OCI-LY7 (cell line): ENCODE measurements at regions not wholly inside any gene's neighbourhood (a gene's known extent, or its start where the extent isn't known, plus 50 kb on each side); places are given as distances from the start of the nearest gene placed in this dataset.
"Not testable (repeated sequence)": the region's sequence is repeated elsewhere in the genome, so short reads cannot be mapped to it uniquely, and the experiment has no call there.

ENCODE experiments used
- BruUV-seq: library from RNA; stranded (reverse); fragments of 400-500 nt; replicated peaks from 2 replicates; lab custom pipeline; 2021; lab: Mats Ljungman, UMichigan
- CTCF ChIA-PET: fragments of 300-600 bp; sonication (Branson Sonifier 250); formaldehyde crosslinking; loops from one replicate; lab custom pipeline; 2022; ENCODE audit warnings: antibody characterized with exemption; ENCODE audit not compliant: unreplicated experiment; lab: Charles Lee
- POLR2A ChIA-PET: fragments of 300-600 bp; sonication (Branson Sonifier 250); formaldehyde crosslinking; loops from one replicate; lab custom pipeline; 2022; ENCODE audit warnings: antibody characterized with exemption; lab: Charles Lee
- DNase-seq: peaks from one replicate; pipeline ENCODE4 v3.0.0-alpha.2; 2015; ENCODE audit warnings: low spot score
- H2AFZ ChIP-seq: fragments of 200-600 bp; sonication (generic), shearing (Covaris generic); 2 replicates; pipeline ENCODE4 v1.6.1; 2014; ENCODE audit warnings: mild to moderate bottlenecking, antibody characterized with exemption, low read length, moderate library complexity
- H3K27ac ChIP-seq: fragments of 200-600 bp; sonication (generic); 2 replicates; pipeline ENCODE4 v1.5.1; 2014; ENCODE audit warnings: mixed run types, low read depth, mild to moderate bottlenecking, moderate library complexity, low read length, inconsistent platforms; ENCODE audit not compliant: poor library complexity, severe bottlenecking
- H3K36me3 ChIP-seq: fragments of 200-600 bp; sonication (generic); 2 replicates; pipeline ENCODE4 v1.6.1; 2014; ENCODE audit warnings: mild to moderate bottlenecking, antibody characterized with exemption, low read length, moderate library complexity, mixed read lengths; ENCODE audit not compliant: insufficient read depth
- H3K4me1 ChIP-seq: fragments of 200-600 bp; sonication (generic); 2 replicates; pipeline ENCODE4 v1.5.1; 2014; ENCODE audit warnings: mild to moderate bottlenecking, low read length; ENCODE audit not compliant: insufficient read depth, poor library complexity, severe bottlenecking
- H3K4me2 ChIP-seq: fragments of 200-600 bp; sonication (generic); 2 replicates; pipeline ENCODE4 v1.6.1; 2014; ENCODE audit warnings: mild to moderate bottlenecking, low read length
- H3K4me3 ChIP-seq: fragments of 200-600 bp; sonication (generic); 2 replicates; pipeline ENCODE4 v1.5.1; 2014; ENCODE audit warnings: mild to moderate bottlenecking, low read depth, low read length; ENCODE audit not compliant: poor library complexity, severe bottlenecking
- H3K79me2 ChIP-seq: fragments of 200-600 bp; sonication (generic); 2 replicates; pipeline ENCODE4 v1.6.1; 2016; ENCODE audit warnings: low read depth, mild to moderate bottlenecking, low read length, moderate library complexity, mixed read lengths; ENCODE audit not compliant: insufficient read depth
- H3K9me2 ChIP-seq: fragments of 200-600 bp; sonication (generic); 2 replicates; pipeline ENCODE4 v1.6.1; 2016; ENCODE audit warnings: mild to moderate bottlenecking, low read length, mixed read lengths; ENCODE audit not compliant: insufficient read depth
- H3K9me3 ChIP-seq: fragments of 200-600 bp; sonication (generic); 2 replicates; pipeline ENCODE4 v1.6.1; 2014; ENCODE audit warnings: mild to moderate bottlenecking, mixed run types, low read length, mixed read lengths
- H4K20me1 ChIP-seq: fragments of 200-600 bp; sonication (generic); 2 replicates; pipeline ENCODE4 v1.6.1; 2014; ENCODE audit warnings: mild to moderate bottlenecking, antibody characterized with exemption, low read length, moderate library complexity, mixed read lengths; ENCODE audit not compliant: insufficient read depth
- EZH2phosphoT487 ChIP-seq: fragments of 200-600 bp; sonication (generic); IDR thresholded peaks from 2 replicates; pipeline ENCODE4 v1.6.1; 2018; ENCODE audit warnings: low read depth, borderline replicate concordance, mild to moderate bottlenecking, mixed run types, antibody characterized with exemption, low read length, moderate library complexity, mixed read lengths
- intact Hi-C: fragments of 100-400 bp; cut with micrococcal nuclease; formaldehyde crosslinking; loops from one replicate; pipeline ENCODE4 v1.10.0; 2022; ENCODE audit not compliant: unreplicated experiment
- TF ChIP-seq, protein P1 (sequence below): fragments of 200-600 bp; sonication (generic); conservative IDR thresholded peaks from 2 replicates; pipeline ENCODE4 v1.5.1; 2014; ENCODE audit warnings: mild to moderate bottlenecking, antibody characterized with exemption, low read length, moderate library complexity, mixed read lengths

DNA sequence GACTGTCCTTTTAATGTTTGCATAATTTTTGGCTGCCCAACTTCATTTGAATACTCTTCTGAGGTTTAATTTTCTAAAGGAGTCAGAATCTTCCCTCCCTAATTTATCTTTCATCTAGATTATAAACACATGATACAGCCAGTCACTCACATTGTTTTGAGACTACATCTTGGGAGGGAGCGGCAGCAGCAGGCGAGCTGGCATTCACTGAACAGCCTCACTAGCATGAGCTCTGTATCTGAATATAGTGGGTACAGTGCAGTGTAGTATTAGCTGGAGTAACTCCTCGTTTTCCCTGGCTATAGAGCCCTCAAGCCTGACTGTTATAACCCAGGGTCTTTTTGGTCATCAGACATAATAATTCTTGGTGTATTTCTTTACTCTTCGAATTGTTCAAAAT is 969.2 kb upstream of the COX7C start:
- intact Hi-C loops: no loop called here
- Histone ChIP-seq H3K79me2 (no peaks in the 10 kb centered on the region), H3K36me3 (no peaks in the 10 kb centered on the region), H3K9me2 (no peaks in the 10 kb centered on the region), H3K4me3 (no peak overlapping the region), H3K4me1 (no peaks in the 10 kb centered on the region), H2AFZ (no peak overlapping the region; the same call in 1 of the 2 replicates), H3K4me2 (no peak overlapping the region), H3K9me3 (no peaks in the 10 kb centered on the region), H3K27ac (no peak overlapping the region), H4K20me1 (no peaks in the 10 kb centered on the region)
- BruUV-seq: no TSS peak
- DNase-seq: no peak
- TF ChIP-seq, protein P1, sequence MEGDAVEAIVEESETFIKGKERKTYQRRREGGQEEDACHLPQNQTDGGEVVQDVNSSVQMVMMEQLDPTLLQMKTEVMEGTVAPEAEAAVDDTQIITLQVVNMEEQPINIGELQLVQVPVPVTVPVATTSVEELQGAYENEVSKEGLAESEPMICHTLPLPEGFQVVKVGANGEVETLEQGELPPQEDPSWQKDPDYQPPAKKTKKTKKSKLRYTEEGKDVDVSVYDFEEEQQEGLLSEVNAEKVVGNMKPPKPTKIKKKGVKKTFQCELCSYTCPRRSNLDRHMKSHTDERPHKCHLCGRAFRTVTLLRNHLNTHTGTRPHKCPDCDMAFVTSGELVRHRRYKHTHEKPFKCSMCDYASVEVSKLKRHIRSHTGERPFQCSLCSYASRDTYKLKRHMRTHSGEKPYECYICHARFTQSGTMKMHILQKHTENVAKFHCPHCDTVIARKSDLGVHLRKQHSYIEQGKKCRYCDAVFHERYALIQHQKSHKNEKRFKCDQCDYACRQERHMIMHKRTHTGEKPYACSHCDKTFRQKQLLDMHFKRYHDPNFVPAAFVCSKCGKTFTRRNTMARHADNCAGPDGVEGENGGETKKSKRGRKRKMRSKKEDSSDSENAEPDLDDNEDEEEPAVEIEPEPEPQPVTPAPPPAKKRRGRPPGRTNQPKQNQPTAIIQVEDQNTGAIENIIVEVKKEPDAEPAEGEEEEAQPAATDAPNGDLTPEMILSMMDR: no peak
- TF ChIP-seq EZH2phosphoT487: no peak
- POLR2A ChIA-PET: no interaction called here
- CTCF ChIA-PET: no interaction called here

DNA sequence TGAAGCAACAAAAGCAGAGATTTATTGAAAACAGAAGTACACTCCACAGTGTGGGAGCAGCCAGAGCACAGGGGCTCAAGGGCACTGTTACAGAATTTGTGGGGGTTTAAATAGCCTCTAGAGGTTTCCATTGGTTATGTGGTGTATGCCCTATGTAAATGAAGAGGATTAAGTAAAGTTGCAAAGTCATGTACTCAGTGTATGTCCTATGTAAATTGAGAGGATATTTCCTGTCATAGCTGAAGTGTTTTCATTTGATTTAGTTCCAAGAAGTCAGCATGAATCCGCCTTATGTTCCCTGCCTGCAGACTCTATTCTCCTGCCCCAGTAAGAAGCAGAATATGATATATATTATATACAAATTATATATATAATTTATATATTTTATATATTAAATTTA is 966.0 kb upstream of the COX7C start:
- intact Hi-C loops: no loop called here
- no TSS peak for BruUV-seq

DNA sequence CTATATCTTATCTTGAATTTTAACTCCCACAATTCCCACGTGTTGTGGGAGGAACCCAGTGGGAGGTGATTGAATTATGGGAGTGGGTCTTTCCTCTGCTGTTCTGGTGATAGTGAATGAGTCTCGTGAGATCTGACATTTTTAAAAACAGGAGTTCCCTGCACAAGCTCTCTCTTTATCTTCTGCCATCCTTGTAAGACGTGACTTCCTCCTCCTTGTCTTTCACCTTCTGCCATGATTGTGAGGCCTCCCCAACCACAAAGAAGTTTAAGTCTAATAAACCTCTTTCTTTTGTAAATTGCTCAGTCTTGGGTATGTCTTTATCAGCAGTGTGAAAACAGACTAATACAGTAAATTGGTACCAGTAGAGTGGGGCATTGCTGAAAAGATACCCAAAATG is 963.6 kb upstream of the COX7C start:
- CTCF ChIA-PET, H3K9me3 ChIP-seq, H3K4me1 ChIP-seq, BruUV-seq, H3K79me2 ChIP-seq, H3K36me3 ChIP-seq, H3K27ac ChIP-seq, H4K20me1 ChIP-seq, DNase-seq, H3K4me3 ChIP-seq, H3K4me2 ChIP-seq, POLR2A ChIA-PET, H2AFZ ChIP-seq, H3K9me2 ChIP-seq, intact Hi-C loops: not testable (repeated sequence)

More for the DNA sequence above, 966.0 kb upstream of the COX7C start:
- H2AFZ ChIP-seq: no peak overlapping the region
- ChIA-PET CTCF (no interaction called here), POLR2A (no interaction called here)
- TF ChIP-seq, protein P1: no peak
- no peak for TF ChIP-seq EZH2phosphoT487
- H3K4me1 ChIP-seq: no peaks in the 10 kb centered on the region
- H4K20me1 ChIP-seq: no peaks in the 10 kb centered on the region
- H3K4me2 ChIP-seq: no peak overlapping the region
- no peaks in the 10 kb centered on the region for H3K79me2 ChIP-seq
- no peaks in the 10 kb centered on the region for H3K36me3 ChIP-seq
- no peak overlapping the region for H3K4me3 ChIP-seq
- no peaks in the 10 kb centered on the region for H3K9me2 ChIP-seq
- no peak for DNase-seq
- H3K9me3 ChIP-seq: no peaks in the 10 kb centered on the region
- H3K27ac ChIP-seq: no peak overlapping the region
